WTC11 (cell line): ENCODE measurements at regions not wholly inside any gene's neighbourhood (a gene's known extent, or its start where the extent isn't known, plus 50 kb on each side); places are given as distances from the start of the nearest gene placed in this dataset.

Experiments
- ATF2 ChIP-seq: sonication (generic); formaldehyde crosslinking; IDR thresholded peaks from 2 replicates; pipeline ENCODE4 v1.8.1; 2022; ENCODE audit warnings: low read depth, missing genetic modification reagents, borderline replicate concordance
- ZBTB43 ChIP-seq: sonication (generic); formaldehyde crosslinking; IDR thresholded peaks from 2 replicates; pipeline ENCODE4 v1.8.1; 2023; ENCODE audit warnings: mild to moderate bottlenecking, missing genetic modification reagents

- no peak for TF ChIP-seq ZBTB43 (CRISPR knock-in tag)
- TF ChIP-seq ATF2 (CRISPR knock-in tag): no peak
Observed at GRCh38 chr4:15374656-15375055, 53.2 kb upstream of the C1QTNF7 start.
